GM12878 (cell line): ENCODE measurements at regions not wholly inside any gene's neighbourhood (a gene's known extent, or its start where the extent isn't known, plus 50 kb on each side); places are given as distances from the start of the nearest gene placed in this dataset.

ENCODE experiments used
- ATAC-seq: fragments of 200-7000 bp; cut with Tn5 transposase; 3 replicates; pipeline ENCODE4 v1.9.1; 2020; ENCODE audit warnings: mild to moderate bottlenecking, moderate library complexity
- BruUV-seq: library from RNA; stranded (reverse); fragments of 400-500 nt; replicated peaks from 2 replicates; lab custom pipeline; 2021; lab: Mats Ljungman, UMichigan
- CTCF ChIA-PET: fragments of 300-600 bp; sonication (Branson Sonifier 250); formaldehyde crosslinking; extraction: SDS; loops from one replicate; lab custom pipeline; 2021; ENCODE audit warnings: inconsistent platforms; lab: Yijun Ruan, JAX
- POLR2A ChIA-PET: fragments of 350-600 bp; formaldehyde crosslinking; extraction: SDS; loops from one replicate; lab custom pipeline; 2021; ENCODE audit warnings: inconsistent platforms; lab: Charles Lee
- RAD21 ChIA-PET: fragments of 300-600 bp; sonication (Branson Sonifier 250); formaldehyde crosslinking; loops from one replicate; lab custom pipeline; 2023; ENCODE audit warnings: antibody characterized with exemption; ENCODE audit not compliant: unreplicated experiment; lab: Charles Lee
- SMC1A ChIA-PET: fragments of 300-600 bp; sonication (Branson Sonifier 250); formaldehyde crosslinking; loops from one replicate; lab custom pipeline; 2023; ENCODE audit not compliant: unreplicated experiment, uncharacterized antibody; lab: Charles Lee
- DNase-seq: peaks from one replicate; pipeline ENCODE4 v3.0.0-alpha.2; 2011; ENCODE audit warnings: low read depth, low spot score
- FAIRE-seq: peaks from 3 replicates; lab custom pipeline; 2011; peaks lifted over from hg19 to GRCh38; lab: Jason Lieb, UNC
- H2AFZ ChIP-seq: 2 replicates; pipeline ENCODE4 v1.6.0; 2011; ENCODE audit warnings: low read depth, low read length, control low read depth; ENCODE audit not compliant: control insufficient read depth
- H3K27ac ChIP-seq: 2 replicates; pipeline ENCODE4 v1.5.1; 2011; ENCODE audit warnings: control low read depth; ENCODE audit not compliant: control insufficient read depth, insufficient read depth
- H3K27me3 ChIP-seq, 2 experiments: replicated peaks in 1 of 2; 2 replicates each; pipeline versions ENCODE4 v1.6.0 to v1.6.1; 2011; ENCODE audit warnings: low read length in 1 of 2; ENCODE audit not compliant: control insufficient read depth in 2 of 2, insufficient read depth in 2 of 2
- H3K36me3 ChIP-seq, 2 experiments: 2 replicates each; pipeline ENCODE4 v1.5.1; 2011; ENCODE audit warnings: low read length in 1 of 2; ENCODE audit not compliant: control insufficient read depth in 2 of 2, insufficient read depth in 2 of 2
- H3K4me1 ChIP-seq: 2 replicates; pipeline ENCODE4 v1.6.1; 2011; ENCODE audit warnings: mild to moderate bottlenecking, low read length, moderate library complexity, mixed read lengths; ENCODE audit not compliant: control insufficient read depth, insufficient read depth
- H3K4me2 ChIP-seq: 2 replicates; pipeline ENCODE4 v1.6.0; 2011; ENCODE audit warnings: control low read depth; ENCODE audit not compliant: control insufficient read depth, insufficient read depth
- H3K4me3 ChIP-seq: fragments of 200-600 bp; sonication (generic); 2 replicates; pipeline ENCODE4 v1.5.1; 2016
- H3K79me2 ChIP-seq: 2 replicates; pipeline ENCODE4 v1.6.0; 2011; ENCODE audit warnings: low read length; ENCODE audit not compliant: control insufficient read depth, insufficient read depth
- H3K9ac ChIP-seq: 2 replicates; pipeline ENCODE4 v1.8.0; 2011; ENCODE audit warnings: low read length, control low read depth, mixed read lengths; ENCODE audit not compliant: control insufficient read depth, insufficient read depth
- H3K9me3 ChIP-seq: replicated peaks from 3 replicates; pipeline ENCODE4 v1.5.1; 2011; ENCODE audit warnings: mild to moderate bottlenecking, low read length; ENCODE audit not compliant: control insufficient read depth, insufficient read depth
- H4K20me1 ChIP-seq: 2 replicates; pipeline ENCODE4 v1.6.0; 2011; ENCODE audit not compliant: control insufficient read depth, insufficient read depth
- ATF7 ChIP-seq: fragments of 450-650 bp; IDR thresholded peaks from 2 replicates; pipeline ENCODE4 v1.6.1; 2016; ENCODE audit warnings: low read depth, mild to moderate bottlenecking
- CBX3 ChIP-seq: fragments of 200-600 bp; sonication (generic); IDR thresholded peaks from 2 replicates; pipeline ENCODE4 v1.6.1; 2016; ENCODE audit warnings: low read depth, borderline replicate concordance
- CEBPZ ChIP-seq: fragments of 150-350 bp; IDR thresholded peaks from 2 replicates; pipeline ENCODE4 v1.6.1; 2016; ENCODE audit warnings: low read depth, low read length
- E2F8 ChIP-seq: fragments of 450-650 bp; IDR thresholded peaks from 2 replicates; pipeline ENCODE4 v1.6.1; 2018; ENCODE audit warnings: mild to moderate bottlenecking, low read depth, moderate library complexity; ENCODE audit not compliant: partially characterized antibody
- HSF1 ChIP-seq: fragments of 150-350 bp; IDR thresholded peaks from 2 replicates; pipeline ENCODE4 v1.6.1; 2014; ENCODE audit warnings: mild to moderate bottlenecking, low read depth, low read length
- IKZF2 ChIP-seq, 2 experiments: fragments of 450-650 bp; IDR thresholded peaks; 2 replicates each; pipeline ENCODE4 v1.6.1; 2017; ENCODE audit warnings: mild to moderate bottlenecking in 2 of 2, moderate library complexity in 2 of 2
- NR2F1 ChIP-seq: fragments of 450-650 bp; conservative IDR thresholded peaks from 2 replicates; pipeline ENCODE4 v1.6.1; 2017; ENCODE audit warnings: mild to moderate bottlenecking
- POLR2A ChIP-seq: IDR thresholded peaks from 2 replicates; pipeline ENCODE4 v1.6.1; 2011; ENCODE audit warnings: low read depth, mild to moderate bottlenecking, low read length
- PRDM15 ChIP-seq: fragments of 450-650 bp; formaldehyde crosslinking; IDR thresholded peaks from 2 replicates; pipeline ENCODE4 v1.4.0; 2020; ENCODE audit warnings: mild to moderate bottlenecking, moderate library complexity
- RCOR1 ChIP-seq: conservative IDR thresholded peaks from 2 replicates; pipeline ENCODE4 v1.6.1; 2012; ENCODE audit warnings: low read depth, low read length, improper control_type of control experiment
- SMAD5 ChIP-seq: IDR thresholded peaks from 2 replicates; pipeline ENCODE4 v1.6.1; 2016; ENCODE audit warnings: antibody characterized with exemption, low read depth
- SREBF2 ChIP-seq: IDR thresholded peaks from 2 replicates; pipeline ENCODE4 v1.6.1; 2012; ENCODE audit warnings: mild to moderate bottlenecking, low read length
- SRF ChIP-seq, 2 experiments: IDR thresholded peaks; 2 replicates each; pipeline ENCODE4 v1.6.1; 2011; ENCODE audit warnings: low read depth in 2 of 2, low read length in 2 of 2, mild to moderate bottlenecking in 1 of 2, moderate library complexity in 1 of 2
- SUZ12 ChIP-seq: fragments of 200-600 bp; sonication (generic); IDR thresholded peaks from one replicate; pipeline ENCODE4 v1.6.1; 2018; ENCODE audit warnings: antibody characterized with exemption, mild to moderate bottlenecking; ENCODE audit not compliant: unreplicated experiment
- ZSCAN29 ChIP-seq: fragments of 450-650 bp; IDR thresholded peaks from 2 replicates; pipeline ENCODE4 v1.6.1; 2017; ENCODE audit warnings: mild to moderate bottlenecking, moderate library complexity
- WGBS: methylation state at CpG from one replicate; pipeline ENCODE4 v1.1.6; 2016; ENCODE audit warnings: low lambda C conversion rate; ENCODE audit not compliant: insufficient replicate concordance, insufficient coverage; ENCODE audit errors: missing lambda C conversion rate; 5-methylcytosine and 5-hydroxymethylcytosine counted together
- in situ Hi-C: fragments of 300-500 bp; cut with MboI; formaldehyde crosslinking; loops from 9 replicates; pipeline ENCODE4 v1.14.3; 2018; ENCODE audit warnings: mixed read lengths
- intact Hi-C: fragments of 100-400 bp; cut with micrococcal nuclease; formaldehyde crosslinking; loops from one replicate; pipeline ENCODE4 v1.14.2; 2022; ENCODE audit not compliant: unreplicated experiment

GRCh38 chr18:1012775-1013174 lies 108.1 kb downstream of the ADCYAP1 start:
- Histone ChIP-seq H2AFZ (no peak overlapping the region), H3K27me3 (no peaks in the 10 kb centered on the region), H3K36me3 (no peaks in the 10 kb centered on the region), H4K20me1 (no peaks in the 10 kb centered on the region), H3K9me3 (no peaks in the 10 kb centered on the region), H3K9ac (no peak overlapping the region), H3K4me2 (no peak overlapping the region), H3K79me2 (no peaks in the 10 kb centered on the region), H3K4me3 (no peak overlapping the region), H3K4me1 (no peaks in the 10 kb centered on the region), H3K27ac (no peak overlapping the region)
- in situ Hi-C loops (no loop called here), intact Hi-C loops (no loop called here)
- ChIA-PET SMC1A (no interaction called here), CTCF (no interaction called here), POLR2A (no interaction called here), RAD21 (no interaction called here)
- FAIRE-seq (no peak), ATAC-seq (peak; percentile 50), DNase-seq (no peak)
- TF ChIP-seq SMAD5 (no peak), ATF7 (no peak), HSF1 (no peak), SUZ12 (no peak), E2F8 (no peak), CBX3 (no peak), IKZF2 (IDR thresholded peaks at IDR 0.05) (no peak), POLR2A (no peak), NR2F1 (no peak), ZSCAN29 (no peak), SRF (IDR thresholded peaks at IDR 0.05; ENCODE audit: low read depth in 2 of 2, low read length in 2 of 2) (no peak), SREBF2 (no peak), PRDM15 (CRISPR knock-in tag) (no peak), RCOR1 (no peak), CEBPZ (no peak)
- BruUV-seq = no TSS peak
- 6% methylated on average over 1 of the region's 1 CpG for WGBS
